Skeletal muscle cell (primary cell): ENCODE measurements at regions not wholly inside any gene's neighbourhood (a gene's known extent, or its start where the extent isn't known, plus 50 kb on each side); places are given as distances from the start of the nearest gene placed in this dataset.
A peak's percentile ranks its signal among the peaks of the same experiment; 100 is the strongest.
"Not testable (repeated sequence)": the region's sequence is repeated elsewhere in the genome, so short reads cannot be mapped to it uniquely, and the experiment has no call there.

Source experiments
- DNase-seq: peaks from one replicate; pipeline ENCODE4 v3.0.0-alpha.2; 2010; ENCODE audit warnings: low read depth
- H3K4me3 ChIP-seq: 2 replicates; pipeline ENCODE4 v1.5.1; 2011; ENCODE audit warnings: low read depth, mild to moderate bottlenecking, control low read depth, low read length, moderate library complexity

DNA sequence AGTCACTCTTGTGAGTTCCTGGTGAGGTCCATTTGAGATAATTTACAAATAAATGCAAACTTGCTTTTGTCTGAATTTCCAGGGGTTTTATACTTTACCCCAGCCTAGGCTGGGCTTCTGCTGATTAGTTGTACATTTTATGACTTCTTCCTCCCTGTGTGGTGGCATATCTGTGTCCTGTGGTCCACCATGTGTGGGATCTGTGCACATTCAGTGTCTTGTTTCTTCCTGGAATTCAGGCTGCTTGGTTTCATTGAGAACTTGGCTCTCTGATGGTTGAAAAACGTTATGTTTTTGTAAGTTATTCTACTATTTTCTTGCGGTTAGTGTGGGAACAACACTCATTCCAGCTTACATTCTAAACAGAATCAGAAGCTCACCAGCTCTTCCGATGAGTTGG lies 523.4 kb upstream of the PFKP start:
- no peak overlapping the region for H3K4me3 ChIP-seq
- no peak for DNase-seq

DNA sequence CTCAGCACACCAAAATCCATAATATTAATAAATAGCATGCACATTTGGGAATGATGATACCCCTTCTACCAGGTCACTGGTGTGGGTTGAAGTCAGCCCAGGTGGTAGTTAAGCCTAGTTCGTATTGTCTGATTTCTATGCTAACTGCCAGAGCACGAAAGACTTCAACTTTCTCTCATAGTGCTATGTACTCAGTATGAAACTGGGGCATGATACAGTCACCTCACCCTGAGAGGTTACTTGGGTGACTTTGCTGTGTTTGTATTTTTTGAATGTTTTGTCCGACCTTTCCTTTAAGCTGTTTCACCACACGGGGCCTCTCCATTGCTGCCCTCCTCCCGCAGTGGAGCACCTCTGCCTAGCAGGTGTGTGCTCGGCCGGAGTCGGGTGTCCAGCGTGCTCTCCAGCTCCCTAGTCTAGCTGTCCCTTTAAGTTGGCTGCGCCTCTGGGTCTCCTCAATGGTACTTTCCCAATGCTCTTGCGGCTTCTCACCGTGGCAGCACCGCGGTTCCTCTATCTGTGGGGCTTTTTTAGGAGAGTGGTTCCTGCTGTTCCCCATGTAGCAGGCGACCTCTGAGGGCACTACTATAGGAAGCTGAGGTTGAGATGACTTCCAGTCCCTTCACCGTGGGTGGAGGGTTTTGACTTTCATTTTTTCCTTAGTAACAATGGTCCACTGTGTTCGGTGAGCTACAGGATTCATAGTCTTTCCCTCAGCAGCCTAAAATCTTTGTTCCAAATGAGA lies 524.0 kb upstream of the PFKP start:
- H3K4me3 ChIP-seq, result no peak overlapping the region
- DNase-seq, result no peak

DNA sequence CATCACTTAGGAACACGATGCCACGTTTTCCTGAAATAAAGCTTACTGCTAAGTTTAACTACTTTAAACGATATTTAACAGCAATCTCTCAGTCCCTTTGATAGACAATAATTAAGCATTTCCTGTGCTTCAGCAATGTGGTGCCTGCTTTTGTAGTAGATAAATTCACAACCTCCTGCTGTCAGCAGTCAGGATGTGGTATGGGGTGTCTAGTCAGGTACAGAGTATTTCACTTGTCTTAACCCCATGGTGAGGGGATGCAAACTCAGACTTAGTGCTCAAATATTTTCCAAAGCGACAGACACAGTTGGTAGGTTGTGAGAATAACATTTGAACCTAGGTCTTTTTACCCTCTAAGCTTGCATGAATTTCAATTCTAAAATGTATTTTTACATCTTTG lies 526.2 kb upstream of the PFKP start:
- DNase-seq, result no peak
- H3K4me3 ChIP-seq, result no peak overlapping the region

- no peak overlapping the region for H3K4me3 ChIP-seq
- DNase-seq, result no peak
Observed at GRCh38 chr10:2529945-2530344, 537.4 kb upstream of the PFKP start.

GRCh38 chr10:2525781-2526180 lies 541.6 kb upstream of the PFKP start:
- DNase-seq, result no peak
- H3K4me3 ChIP-seq, result no peak overlapping the region

DNA sequence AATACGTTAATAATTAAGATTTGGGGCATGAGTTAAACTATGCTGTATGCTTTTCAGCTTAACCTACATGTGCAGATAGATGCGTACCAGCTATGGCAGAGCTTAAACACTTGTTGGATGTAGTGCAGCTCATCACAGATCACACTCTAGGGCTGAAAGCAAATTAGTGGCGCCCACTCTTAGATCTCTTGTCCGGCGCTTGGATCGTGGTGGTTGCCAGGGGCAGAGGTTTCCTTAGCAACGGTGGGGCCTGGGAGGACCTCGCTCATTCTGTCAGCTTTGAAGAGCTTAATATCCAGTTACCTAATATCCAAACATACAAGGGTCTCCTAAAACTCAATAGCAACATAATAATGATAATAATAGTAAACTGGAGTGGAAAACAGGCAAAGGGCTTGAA lies 548.2 kb upstream of the PFKP start:
- no peak for DNase-seq
- no peak overlapping the region for H3K4me3 ChIP-seq

DNA sequence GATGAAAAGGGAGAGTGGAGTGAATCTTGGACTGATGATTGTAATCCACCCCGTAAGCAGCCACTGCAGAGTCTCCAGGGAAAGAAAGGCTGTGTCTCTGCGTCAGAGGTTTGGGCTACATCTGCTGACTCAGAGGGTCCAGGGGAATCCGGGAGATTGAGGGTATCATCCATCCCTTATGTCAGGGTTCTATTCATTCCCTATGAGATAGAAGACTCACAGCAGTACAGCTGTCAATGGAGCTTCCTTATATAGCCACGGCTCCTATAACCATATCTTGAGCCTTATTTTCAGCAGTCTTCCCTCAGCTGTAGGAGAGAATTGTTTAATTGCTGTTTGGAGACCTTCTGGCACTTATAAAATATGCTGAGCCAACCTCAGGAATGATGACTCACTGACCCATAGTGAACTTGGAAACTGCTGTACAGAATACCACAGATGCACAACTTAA lies 558.2 kb upstream of the PFKP start:
- DNase-seq, result peak; percentile 31
- no peak overlapping the region for H3K4me3 ChIP-seq

GRCh38 chr10:2501366-2501940 lies 565.9 kb upstream of the PFKP start:
- DNase-seq, H3K4me3 ChIP-seq: not testable (repeated sequence)

GRCh38 chr10:2494399-2494798 lies 572.9 kb upstream of the PFKP start:
- DNase-seq, result no peak
- no peak overlapping the region for H3K4me3 ChIP-seq

GRCh38 chr10:2488446-2489005 lies 578.8 kb upstream of the PFKP start:
- H3K4me3 ChIP-seq, result no peak overlapping the region
- no peak for DNase-seq

DNA sequence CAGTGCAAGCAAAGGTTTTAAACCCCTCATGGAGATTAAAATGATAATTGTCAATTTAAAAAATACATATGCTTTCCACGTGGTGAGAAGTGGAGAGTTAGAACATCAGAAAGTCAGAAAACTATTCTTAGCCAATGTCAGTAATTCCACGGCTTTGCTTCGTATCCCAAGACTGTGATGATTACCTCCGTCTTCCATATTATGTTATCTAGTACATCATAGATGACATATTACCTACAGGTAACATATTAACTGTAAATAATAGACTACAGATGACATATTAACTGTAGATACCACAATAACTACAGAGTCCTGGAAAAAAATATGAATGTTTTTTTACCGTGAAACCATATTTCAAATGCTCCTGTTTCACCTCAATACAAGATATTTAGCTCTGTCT lies 579.4 kb upstream of the PFKP start:
- DNase-seq, result no peak
- no peak overlapping the region for H3K4me3 ChIP-seq

DNA sequence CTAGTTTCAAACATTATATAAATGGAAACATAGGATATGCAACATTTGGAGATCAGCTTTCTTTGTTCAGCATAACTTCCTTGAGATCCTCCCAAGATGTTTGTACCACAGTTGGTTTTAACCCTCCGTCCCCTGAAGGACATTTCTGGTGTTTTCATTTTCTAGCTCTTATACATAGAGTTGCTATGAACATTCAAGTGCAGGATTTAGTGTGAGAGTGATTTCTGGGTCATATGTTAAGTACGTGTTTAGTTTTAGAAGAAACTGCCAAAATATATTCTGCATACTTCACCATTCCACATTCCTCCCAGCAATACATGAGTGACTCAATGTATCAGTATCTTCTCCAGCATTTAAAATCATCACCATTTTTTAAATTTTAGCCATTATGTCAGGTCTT lies 588.7 kb upstream of the PFKP start:
- DNase-seq, result no peak
- H3K4me3 ChIP-seq, result no peak overlapping the region

GRCh38 chr10:2476812-2477553 lies 590.4 kb upstream of the PFKP start:
- H3K4me3 ChIP-seq, result no peak overlapping the region
- DNase-seq, result no peak

GRCh38 chr10:2476218-2476811 lies 591.0 kb upstream of the PFKP start:
- no peak for DNase-seq
- no peak overlapping the region for H3K4me3 ChIP-seq

DNA sequence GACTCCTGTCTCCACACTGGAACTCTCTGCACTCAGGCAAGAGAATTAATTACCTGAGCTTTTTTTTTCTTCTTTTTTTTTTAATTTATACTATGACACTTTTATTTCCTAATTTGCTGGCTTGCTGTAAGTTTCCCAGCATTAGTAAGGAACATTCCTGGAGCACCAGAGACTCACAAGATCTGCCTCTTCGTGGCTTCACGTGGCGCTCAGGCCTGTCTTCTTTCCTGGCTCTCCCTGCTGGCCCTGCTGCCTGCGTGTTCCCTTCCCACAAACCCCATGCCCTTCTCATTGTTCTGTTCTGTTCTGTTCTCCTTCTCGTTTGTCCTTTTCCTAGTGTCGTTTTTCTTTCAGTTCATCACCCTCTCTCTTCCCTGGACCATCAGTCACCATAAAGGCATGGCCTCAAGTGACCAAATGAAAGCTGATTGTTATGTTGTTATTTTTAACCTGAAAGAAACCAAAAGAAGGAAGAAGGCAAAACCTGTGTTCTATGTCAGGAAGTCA lies 591.6 kb upstream of the PFKP start:
- DNase-seq, result no peak
- no peak overlapping the region for H3K4me3 ChIP-seq

DNA sequence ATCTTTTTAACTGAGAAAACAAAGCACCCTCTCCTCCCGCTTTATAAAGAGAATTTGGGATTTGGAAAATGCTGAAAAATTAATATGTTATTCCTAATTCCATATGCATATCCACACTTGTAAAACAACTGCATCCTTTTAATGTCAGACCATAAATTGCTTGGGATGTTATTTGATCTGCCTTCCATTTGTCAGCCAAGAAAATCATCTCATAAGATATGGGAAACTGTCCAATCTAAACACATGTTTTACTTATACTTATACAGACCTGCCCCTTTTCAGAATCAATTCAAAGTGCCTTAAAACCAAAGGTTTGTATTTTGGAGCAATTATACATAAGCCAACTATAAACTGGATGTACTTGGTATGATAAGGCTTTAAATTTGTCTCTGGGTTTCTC lies 595.5 kb upstream of the PFKP start:
- DNase-seq, result no peak
- H3K4me3 ChIP-seq, result no peak overlapping the region

- H3K4me3 ChIP-seq, result no peak overlapping the region
- no peak for DNase-seq
Observed at GRCh38 chr10:2469802-2470201, 597.5 kb upstream of the PFKP start.

DNA sequence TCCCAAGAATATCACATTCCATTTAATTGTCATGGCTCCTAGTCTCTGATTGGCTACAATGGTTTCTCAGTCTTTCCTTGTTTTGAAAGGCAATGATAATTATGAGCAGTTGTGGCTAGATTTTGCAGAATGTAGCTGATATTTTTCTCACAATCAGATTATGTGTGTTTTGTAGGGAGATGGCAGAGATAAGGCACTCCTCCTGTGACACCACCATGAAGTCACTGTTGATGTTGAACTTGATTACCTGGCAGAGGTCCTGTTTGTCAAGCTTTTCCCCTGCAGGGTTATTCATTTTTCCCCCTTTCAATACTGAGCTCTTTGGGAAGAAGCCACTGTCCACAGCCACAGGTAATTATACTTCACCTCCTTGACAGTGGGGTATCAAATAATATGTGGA lies 602.9 kb upstream of the PFKP start:
- DNase-seq, result no peak
- H3K4me3 ChIP-seq, result no peak overlapping the region

DNA sequence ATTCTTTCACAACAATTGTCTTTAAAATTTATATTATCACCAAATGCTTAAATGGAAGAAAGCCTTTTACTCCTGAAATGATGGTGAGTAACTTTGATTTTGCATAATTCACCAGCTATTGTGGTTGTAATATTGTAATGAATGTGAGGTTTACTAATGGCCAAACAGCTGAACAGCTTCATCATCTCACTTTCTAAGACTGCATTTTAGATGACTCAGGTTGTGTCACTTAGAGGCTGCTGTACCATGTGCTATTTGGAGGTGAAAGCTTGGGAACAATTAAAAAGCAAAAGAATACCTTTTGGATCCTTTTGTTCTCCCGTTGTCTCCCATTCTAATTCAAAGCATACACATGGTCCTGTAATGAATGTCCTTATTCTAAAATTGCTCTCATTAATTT lies 604.0 kb upstream of the PFKP start:
- DNase-seq, result no peak
- no peak overlapping the region for H3K4me3 ChIP-seq

GRCh38 chr10:2462581-2462980 lies 604.8 kb upstream of the PFKP start:
- DNase-seq, result no peak
- H3K4me3 ChIP-seq, result no peak overlapping the region
